Activated naive CD8-positive, alpha-beta T cell treated with anti-CD3 and anti-CD28 coated beads, Interleukin-2, amount 50 U/mL, for 24 hours (primary cell): ENCODE measurements at regions not wholly inside any gene's neighbourhood (a gene's known extent, or its start where the extent isn't known, plus 50 kb on each side); places are given as distances from the start of the nearest gene placed in this dataset.
A peak's percentile ranks its signal among the peaks of the same experiment; 100 is the strongest.
"Not testable (repeated sequence)": the region's sequence is repeated elsewhere in the genome, so short reads cannot be mapped to it uniquely, and the experiment has no call there.

Source experiments
- ATAC-seq: fragments of 150-1000 bp; cut with Tn5 transposase; one replicate; pipeline ENCODE4 v1.10.0; 2021
- DNase-seq: peaks from one replicate; pipeline ENCODE4 v3.0.0; 2021
- H3K27ac Mint-ChIP-seq: one replicate; pipeline ENCODE4 v1.8.0; 2021; ENCODE audit warnings: mild to moderate bottlenecking, mixed read lengths
- H3K27me3 Mint-ChIP-seq: one replicate; pipeline ENCODE4 v1.8.0; 2021; ENCODE audit warnings: mixed read lengths
- H3K36me3 Mint-ChIP-seq: one replicate; pipeline ENCODE4 v1.8.0; 2021; ENCODE audit warnings: low read depth, mixed read lengths
- H3K4me1 Mint-ChIP-seq: one replicate; pipeline ENCODE4 v1.8.0; 2021; ENCODE audit warnings: mixed read lengths
- H3K4me3 Mint-ChIP-seq: one replicate; pipeline ENCODE4 v1.8.0; 2021; ENCODE audit warnings: mild to moderate bottlenecking, moderate library complexity, mixed read lengths
- H3K9me3 Mint-ChIP-seq: one replicate; pipeline ENCODE4 v1.8.0; 2021; ENCODE audit warnings: mixed read lengths

DNA sequence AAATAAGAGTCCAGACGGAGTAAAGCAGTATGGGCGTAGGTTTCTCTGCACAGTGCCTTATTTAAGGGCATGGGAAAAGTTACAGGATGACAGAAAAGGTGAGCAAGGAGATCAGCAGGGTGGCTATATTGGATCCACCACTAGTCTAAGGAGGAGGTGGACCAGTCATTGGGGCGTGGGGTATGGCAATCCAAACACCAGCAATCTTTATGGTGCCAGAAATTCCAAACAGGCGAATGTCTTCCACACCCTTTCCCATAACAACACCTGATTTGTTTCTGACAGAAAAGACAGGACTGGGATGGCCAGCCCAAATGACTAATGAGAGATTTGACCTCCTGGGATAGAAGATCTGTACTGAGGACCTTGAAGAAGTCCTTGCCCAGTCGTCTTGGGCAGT, 181.8 kb upstream of the MBL2 start:
- Mint-ChIP-seq H3K27ac (no peak overlapping the region), H3K36me3 (no peaks in the 10 kb centered on the region), H3K4me3 (no peak overlapping the region), H3K9me3 (no peaks in the 10 kb centered on the region), H3K27me3 (no peaks in the 10 kb centered on the region), H3K4me1 (no peaks in the 10 kb centered on the region)
- DNase-seq: no peak
- no peak for ATAC-seq

DNA sequence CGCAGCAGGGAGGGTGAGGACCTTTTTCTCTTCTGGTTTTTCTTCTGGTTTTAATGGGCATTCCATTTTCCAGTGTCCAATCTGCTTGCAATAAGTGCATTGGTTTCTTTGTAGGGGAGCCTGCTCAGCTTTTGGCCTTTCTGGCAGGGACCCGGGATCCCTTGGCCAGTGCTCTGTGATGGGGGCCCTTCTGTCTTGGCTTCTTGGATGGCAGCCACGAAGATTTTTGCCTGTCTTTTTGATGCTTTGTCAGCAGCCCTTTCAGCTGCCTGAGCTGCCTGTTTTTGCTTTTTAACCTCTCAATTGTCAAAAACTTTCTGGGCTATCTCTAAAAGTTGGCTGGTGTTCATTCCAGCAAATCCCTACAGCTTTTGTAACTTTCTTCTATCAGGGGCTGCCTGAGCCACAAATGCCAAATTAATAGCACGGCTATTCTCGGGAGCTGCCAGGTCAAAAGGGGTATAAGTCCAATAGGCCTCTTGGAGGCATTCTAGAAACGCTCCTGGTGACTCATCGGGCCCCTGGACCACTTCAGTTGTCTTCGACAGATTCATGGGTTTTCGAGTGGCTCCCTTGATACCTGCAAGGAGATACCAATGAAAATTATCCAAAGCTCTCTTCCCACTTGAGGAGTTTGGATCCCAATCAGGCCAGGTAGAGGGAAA, 179.9 kb upstream of the MBL2 start:
- Mint-ChIP-seq H3K27me3 (no peaks in the 10 kb centered on the region), H3K27ac (no peak overlapping the region), H3K9me3 (no peaks in the 10 kb centered on the region), H3K4me3 (no peak overlapping the region), H3K4me1 (no peaks in the 10 kb centered on the region), H3K36me3 (no peaks in the 10 kb centered on the region)
- DNase-seq (no peak), ATAC-seq (no peak)

DNA sequence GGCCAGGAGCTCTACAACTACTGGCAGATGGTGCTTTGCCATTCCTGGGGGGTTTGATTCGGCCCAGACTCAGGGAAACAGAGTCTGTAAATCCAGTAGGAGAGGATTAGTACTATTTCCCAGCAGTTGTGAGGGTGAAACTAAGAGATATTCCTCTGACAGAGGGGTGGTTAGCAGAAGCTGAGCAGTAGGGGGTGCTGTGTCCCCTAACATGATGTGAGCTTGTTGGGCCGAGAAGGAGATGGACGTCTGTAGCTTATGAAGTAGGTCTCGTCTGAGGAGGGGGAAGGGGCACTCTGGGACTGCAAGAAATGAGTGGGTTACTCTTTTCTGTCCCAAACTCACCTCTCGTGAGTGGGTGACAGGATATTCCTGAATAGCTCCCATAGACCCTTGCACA, 179.2 kb upstream of the MBL2 start:
- Mint-ChIP-seq H3K4me1 (no peaks in the 10 kb centered on the region), H3K9me3 (no peaks in the 10 kb centered on the region), H3K36me3 (no peaks in the 10 kb centered on the region), H3K27me3 (no peaks in the 10 kb centered on the region), H3K4me3 (no peak overlapping the region), H3K27ac (no peak overlapping the region)
- DNase-seq (peak; percentile 6), ATAC-seq (no peak)

DNA sequence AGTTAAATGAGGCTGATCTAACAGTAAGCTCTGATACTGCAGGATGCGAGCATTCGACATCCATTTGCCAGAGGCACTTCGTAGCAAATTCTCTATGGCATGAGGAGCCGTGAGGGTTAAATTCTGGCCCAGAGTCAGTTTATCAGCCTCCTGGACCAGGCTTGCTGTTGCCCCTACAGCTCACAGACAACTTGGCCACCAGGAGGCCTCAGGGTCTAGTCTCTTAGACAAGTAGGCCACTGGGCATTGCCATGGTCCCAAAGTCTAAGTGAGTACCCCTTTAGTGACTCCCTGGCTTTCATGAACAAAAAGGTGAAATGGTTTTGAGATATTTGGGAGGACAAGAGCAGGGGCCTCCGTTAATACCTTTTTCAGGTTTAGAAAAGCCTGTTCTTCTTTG, 178.0 kb upstream of the MBL2 start:
- DNase-seq (no peak), ATAC-seq (no peak)
- no peak overlapping the region for H3K4me3 Mint-ChIP-seq
- H3K4me1 Mint-ChIP-seq: no peaks in the 10 kb centered on the region
- no peaks in the 10 kb centered on the region for H3K36me3 Mint-ChIP-seq
- H3K27ac Mint-ChIP-seq: no peak overlapping the region
- peaks cover 4% of the 10 kb centered on the region for H3K9me3 Mint-ChIP-seq
- H3K27me3 Mint-ChIP-seq: no peaks in the 10 kb centered on the region

DNA sequence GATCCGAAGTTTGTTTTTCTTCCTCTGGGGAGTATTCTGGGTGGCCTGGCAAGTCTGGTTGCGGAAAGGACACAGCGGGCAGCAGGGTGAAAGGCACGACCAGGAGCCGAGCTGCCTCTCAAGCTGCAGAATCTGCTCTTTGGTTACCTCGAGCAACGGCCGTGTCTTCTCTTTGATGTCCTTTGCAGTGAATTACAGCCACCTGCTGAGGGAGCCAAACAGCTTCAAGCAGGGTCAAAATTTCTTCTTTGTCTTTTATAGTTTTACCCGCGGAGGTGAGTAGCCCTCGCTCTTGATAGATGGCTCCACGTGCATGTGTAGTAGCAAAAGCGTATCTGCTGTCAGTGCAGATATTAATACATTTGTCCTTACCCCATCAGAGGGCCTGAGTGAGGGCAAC, 177.3 kb upstream of the MBL2 start:
- H3K27ac Mint-ChIP-seq: no peak overlapping the region
- DNase-seq (no peak), ATAC-seq (no peak)
- H3K4me3 Mint-ChIP-seq: no peak overlapping the region
- H3K27me3 Mint-ChIP-seq: no peaks in the 10 kb centered on the region
- H3K4me1 Mint-ChIP-seq: no peaks in the 10 kb centered on the region
- no peaks in the 10 kb centered on the region for H3K36me3 Mint-ChIP-seq
- peaks cover 4% of the 10 kb centered on the region for H3K9me3 Mint-ChIP-seq

DNA sequence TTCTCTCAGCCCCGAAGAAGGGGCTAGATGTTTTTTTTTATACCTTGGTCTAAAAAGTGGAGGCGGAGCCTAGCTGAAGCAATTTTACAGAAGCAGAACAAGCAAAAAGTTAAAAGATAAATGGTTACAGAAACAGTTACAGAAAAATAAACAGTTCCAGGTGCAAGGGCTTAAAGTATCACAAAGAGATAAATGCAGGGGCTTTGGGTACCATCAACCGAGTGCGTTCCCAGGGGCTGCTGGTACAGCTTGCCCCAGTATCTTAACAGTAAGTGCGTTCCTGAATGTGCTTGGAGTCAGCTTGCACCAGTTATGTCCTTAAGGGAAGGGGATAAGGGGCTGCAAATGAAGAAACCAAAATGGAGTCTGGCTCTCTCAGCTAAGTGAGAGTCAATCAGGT, 173.9 kb upstream of the MBL2 start:
- Mint-ChIP-seq H3K4me1 (no peaks in the 10 kb centered on the region), H3K27ac (no peak overlapping the region), H3K4me3 (no peak overlapping the region), H3K9me3 (peaks cover 4% of the 10 kb centered on the region), H3K36me3 (no peaks in the 10 kb centered on the region), H3K27me3 (no peaks in the 10 kb centered on the region)
- no peak for DNase-seq
- no peak for ATAC-seq

DNA sequence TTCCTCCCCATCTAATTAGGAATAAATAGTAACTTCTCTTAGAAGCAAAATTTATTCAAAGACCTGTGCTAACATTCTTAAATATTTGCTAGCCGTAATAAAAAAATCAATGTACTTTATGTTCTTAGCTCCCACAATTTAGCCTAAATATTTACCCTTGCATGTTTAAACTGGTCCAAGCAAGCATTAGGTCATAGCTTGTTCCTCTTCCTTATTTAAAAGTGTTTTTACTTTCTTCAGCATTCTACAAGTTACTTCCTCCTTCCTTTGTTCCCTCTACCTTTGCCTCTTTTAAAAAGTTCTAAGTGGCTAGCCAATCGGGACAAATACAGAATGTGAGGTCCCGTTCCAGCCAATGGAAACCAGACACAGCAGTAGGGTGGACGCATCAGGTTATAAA, 172.9 kb upstream of the MBL2 start:
- not testable (repeated sequence) for H3K4me1 Mint-ChIP-seq, H3K9me3 Mint-ChIP-seq, DNase-seq, H3K36me3 Mint-ChIP-seq, H3K27ac Mint-ChIP-seq, H3K4me3 Mint-ChIP-seq, ATAC-seq, H3K27me3 Mint-ChIP-seq

DNA sequence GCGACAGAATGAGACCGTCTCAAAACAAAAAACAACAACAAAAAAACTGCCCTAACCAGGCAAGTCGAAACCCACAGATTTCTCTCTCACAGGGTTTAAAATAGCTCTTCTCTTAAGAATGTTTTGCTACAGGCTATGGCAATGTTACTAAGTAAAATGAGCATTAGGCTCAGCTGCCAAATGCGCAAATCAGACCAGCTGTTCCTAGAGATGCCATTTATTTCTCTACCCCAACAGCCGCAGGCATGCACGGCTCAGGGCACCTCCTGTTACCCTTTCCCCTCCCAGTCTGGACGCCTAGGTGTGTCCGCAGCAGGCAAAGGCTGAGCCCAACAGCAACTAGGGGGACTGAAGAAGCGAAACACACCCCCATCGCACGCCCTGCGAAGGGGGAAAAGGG, 168.3 kb upstream of the MBL2 start:
- no peaks in the 10 kb centered on the region for H3K9me3 Mint-ChIP-seq
- DNase-seq: no peak

DNA sequence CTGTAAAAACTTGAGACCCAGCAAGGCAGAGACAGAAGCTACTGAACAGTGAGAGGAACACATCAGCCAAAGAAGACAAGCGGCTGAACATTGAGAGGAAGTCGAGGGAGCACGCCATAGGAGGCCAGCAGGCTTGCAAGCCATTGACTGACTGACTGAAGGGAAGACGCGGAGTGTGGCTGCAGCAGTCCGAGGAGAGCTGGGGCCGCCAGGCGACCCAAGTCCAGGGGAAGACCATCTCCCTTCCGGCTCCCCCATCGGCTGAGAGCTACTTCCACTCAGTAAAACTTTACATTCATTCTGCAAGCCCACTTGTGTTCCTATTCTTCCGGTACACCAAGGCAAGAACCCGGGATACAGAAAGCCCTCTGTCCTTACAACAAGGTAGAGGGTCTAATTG, 167.3 kb upstream of the MBL2 start:
- H3K27me3 Mint-ChIP-seq: no peaks in the 10 kb centered on the region
- H3K4me1 Mint-ChIP-seq: no peaks in the 10 kb centered on the region
- no peak overlapping the region for H3K4me3 Mint-ChIP-seq
- no peak overlapping the region for H3K27ac Mint-ChIP-seq
- DNase-seq: no peak
- no peaks in the 10 kb centered on the region for H3K9me3 Mint-ChIP-seq
- ATAC-seq: no peak
- H3K36me3 Mint-ChIP-seq: no peaks in the 10 kb centered on the region

More for the DNA sequence above, 168.3 kb upstream of the MBL2 start:
- Mint-ChIP-seq H3K27ac (no peak overlapping the region), H3K27me3 (no peaks in the 10 kb centered on the region), H3K4me3 (no peak overlapping the region), H3K4me1 (no peaks in the 10 kb centered on the region), H3K36me3 (no peaks in the 10 kb centered on the region)
- ATAC-seq: no peak

DNA sequence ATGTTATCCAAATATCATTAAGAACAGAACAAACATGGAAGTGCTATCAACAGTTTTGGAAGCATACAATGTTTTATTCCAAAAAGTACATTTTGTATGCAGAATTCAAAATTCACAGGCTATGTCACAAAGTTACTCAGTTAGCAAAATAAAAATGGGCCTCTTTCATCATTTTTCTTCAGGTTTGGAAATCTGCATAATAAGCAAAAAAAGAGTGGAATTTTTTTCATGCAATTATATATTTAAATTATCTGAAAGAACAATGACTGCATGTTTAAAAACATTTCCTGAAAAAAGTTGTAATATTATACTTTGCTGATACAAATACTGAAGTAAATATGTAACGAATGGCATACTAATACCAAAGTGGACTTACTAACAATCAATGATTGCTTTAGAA, 161.2 kb upstream of the MBL2 start:
- no peaks in the 10 kb centered on the region for H3K27me3 Mint-ChIP-seq
- H3K9me3 Mint-ChIP-seq: no peaks in the 10 kb centered on the region
- no peak overlapping the region for H3K27ac Mint-ChIP-seq
- H3K36me3 Mint-ChIP-seq: no peaks in the 10 kb centered on the region
- no peak for ATAC-seq
- DNase-seq: no peak
- no peak overlapping the region for H3K4me3 Mint-ChIP-seq
- no peaks in the 10 kb centered on the region for H3K4me1 Mint-ChIP-seq

DNA sequence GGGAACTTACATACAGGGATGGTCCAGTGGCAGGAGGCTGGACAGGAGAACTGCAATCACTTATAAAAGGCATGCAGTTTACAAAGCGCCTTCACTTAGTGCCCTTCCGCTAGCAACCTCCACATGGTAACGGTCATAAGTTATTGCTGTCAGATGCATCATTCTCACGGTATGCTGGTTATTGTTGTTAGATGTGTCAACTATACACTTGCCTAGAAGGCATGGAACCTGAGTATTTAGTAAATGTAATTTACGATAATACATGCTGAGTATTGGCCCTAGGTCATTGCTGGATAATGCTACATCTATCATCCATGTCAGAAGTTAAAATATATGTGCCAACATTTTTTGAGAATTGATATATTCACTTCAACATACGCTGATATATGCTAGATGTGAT, 155.1 kb upstream of the MBL2 start:
- H3K27me3 Mint-ChIP-seq: no peaks in the 10 kb centered on the region
- H3K9me3 Mint-ChIP-seq: no peaks in the 10 kb centered on the region
- H3K4me1 Mint-ChIP-seq: no peaks in the 10 kb centered on the region
- no peak overlapping the region for H3K4me3 Mint-ChIP-seq
- H3K36me3 Mint-ChIP-seq: no peaks in the 10 kb centered on the region
- H3K27ac Mint-ChIP-seq: no peak overlapping the region
- ATAC-seq: no peak
- DNase-seq: no peak

DNA sequence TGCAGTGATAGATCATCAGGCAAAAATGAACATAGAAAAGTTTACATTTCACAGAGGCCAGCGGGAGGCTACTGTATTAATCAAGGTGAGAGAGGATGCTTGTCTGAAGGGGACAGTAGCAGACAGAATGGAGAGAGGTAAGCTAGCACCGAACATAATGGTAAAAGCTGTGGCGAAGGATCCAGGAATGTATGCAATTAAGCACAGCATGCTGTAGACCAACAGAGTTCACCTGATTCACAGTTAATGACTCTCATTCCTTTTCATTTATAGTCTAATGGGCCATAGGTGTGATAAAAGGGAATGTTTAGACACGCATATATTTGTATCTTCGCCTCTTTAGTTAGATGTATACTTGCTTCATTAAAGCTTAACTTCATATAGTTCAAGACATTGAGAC, 150.9 kb upstream of the MBL2 start:
- no peak for DNase-seq
- H3K4me1 Mint-ChIP-seq: no peaks in the 10 kb centered on the region
- H3K4me3 Mint-ChIP-seq: no peak overlapping the region
- H3K9me3 Mint-ChIP-seq: no peaks in the 10 kb centered on the region
- no peak overlapping the region for H3K27ac Mint-ChIP-seq
- ATAC-seq: no peak
- no peaks in the 10 kb centered on the region for H3K27me3 Mint-ChIP-seq
- H3K36me3 Mint-ChIP-seq: no peaks in the 10 kb centered on the region

DNA sequence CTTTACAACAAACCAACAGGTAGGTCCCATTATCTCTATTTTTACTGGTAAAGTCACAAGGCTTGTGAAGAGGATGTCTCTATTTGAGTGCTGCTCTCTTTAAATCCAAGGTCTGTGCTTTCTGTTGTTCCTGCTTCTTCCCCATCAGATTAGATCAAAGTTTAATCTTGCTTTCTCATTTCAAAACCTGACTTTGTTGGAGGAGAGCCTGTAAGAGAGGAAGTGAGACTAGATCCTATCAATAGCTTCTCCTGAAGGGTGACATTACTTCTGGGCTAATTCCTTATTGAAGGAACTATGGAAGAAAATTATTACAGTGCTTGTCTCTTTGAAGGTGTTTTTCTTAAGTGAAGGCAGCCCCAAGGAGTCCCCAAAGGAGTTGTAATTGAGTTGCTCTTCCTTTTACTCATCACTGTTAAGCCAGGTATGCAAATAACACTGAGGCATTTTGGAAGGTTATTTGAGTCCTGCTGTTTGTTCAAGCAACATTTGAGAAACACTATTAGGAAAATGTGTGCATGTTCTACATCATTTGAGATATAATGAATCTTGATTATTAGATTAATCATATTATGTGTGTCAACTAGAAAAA, 146.2 kb upstream of the MBL2 start:
- H3K4me3 Mint-ChIP-seq: no peak overlapping the region
- H3K27ac Mint-ChIP-seq: no peak overlapping the region
- H3K36me3 Mint-ChIP-seq: no peaks in the 10 kb centered on the region
- H3K27me3 Mint-ChIP-seq: no peaks in the 10 kb centered on the region
- H3K4me1 Mint-ChIP-seq: no peaks in the 10 kb centered on the region
- DNase-seq (no peak), ATAC-seq (no peak)
- H3K9me3 Mint-ChIP-seq: no peaks in the 10 kb centered on the region

DNA sequence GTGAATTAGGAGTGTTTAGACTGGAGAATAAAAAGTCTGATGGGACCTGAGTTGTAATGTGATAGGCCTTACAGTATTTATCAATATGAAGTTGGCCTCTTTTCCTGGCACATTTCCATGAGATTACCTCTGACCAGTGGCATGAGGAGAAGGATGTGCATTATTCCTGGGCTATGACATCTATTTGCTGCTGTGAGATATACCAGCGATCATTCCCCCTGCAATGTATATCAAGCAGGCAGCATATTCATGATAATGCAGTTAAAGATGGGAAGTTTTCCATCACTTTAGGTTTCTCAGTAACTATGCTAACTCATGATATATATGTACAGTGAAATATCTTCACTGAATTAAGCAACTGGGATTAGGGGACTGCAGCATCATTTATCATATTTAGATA, 142.8 kb upstream of the MBL2 start:
- Mint-ChIP-seq H3K36me3 (no peaks in the 10 kb centered on the region), H3K4me3 (no peak overlapping the region), H3K27ac (no peak overlapping the region), H3K4me1 (no peaks in the 10 kb centered on the region), H3K27me3 (no peaks in the 10 kb centered on the region), H3K9me3 (no peaks in the 10 kb centered on the region)
- ATAC-seq (no peak), DNase-seq (no peak)

DNA sequence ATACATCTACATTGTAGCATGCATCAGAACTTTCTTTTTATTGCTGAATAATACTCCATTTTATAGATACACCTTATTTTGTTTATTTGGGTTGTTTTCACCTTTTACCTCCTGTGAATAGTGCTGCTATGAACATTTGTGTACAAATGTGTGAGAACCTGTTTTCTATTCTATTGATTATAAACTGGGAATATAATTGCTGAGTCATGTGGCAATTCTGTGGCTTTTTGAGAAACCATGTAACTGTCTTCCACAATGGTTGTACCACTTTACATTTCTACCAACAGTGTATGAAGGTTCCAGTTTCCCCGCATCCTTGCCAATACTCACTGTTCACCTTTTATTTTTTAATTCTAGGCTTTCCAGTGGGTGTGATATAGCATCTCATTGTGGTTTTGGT, 138.6 kb upstream of the MBL2 start:
- no peak for DNase-seq
- no peak for ATAC-seq
- no peaks in the 10 kb centered on the region for H3K27me3 Mint-ChIP-seq
- no peaks in the 10 kb centered on the region for H3K4me1 Mint-ChIP-seq
- H3K27ac Mint-ChIP-seq: no peak overlapping the region
- no peaks in the 10 kb centered on the region for H3K9me3 Mint-ChIP-seq
- no peaks in the 10 kb centered on the region for H3K36me3 Mint-ChIP-seq
- H3K4me3 Mint-ChIP-seq: no peak overlapping the region

DNA sequence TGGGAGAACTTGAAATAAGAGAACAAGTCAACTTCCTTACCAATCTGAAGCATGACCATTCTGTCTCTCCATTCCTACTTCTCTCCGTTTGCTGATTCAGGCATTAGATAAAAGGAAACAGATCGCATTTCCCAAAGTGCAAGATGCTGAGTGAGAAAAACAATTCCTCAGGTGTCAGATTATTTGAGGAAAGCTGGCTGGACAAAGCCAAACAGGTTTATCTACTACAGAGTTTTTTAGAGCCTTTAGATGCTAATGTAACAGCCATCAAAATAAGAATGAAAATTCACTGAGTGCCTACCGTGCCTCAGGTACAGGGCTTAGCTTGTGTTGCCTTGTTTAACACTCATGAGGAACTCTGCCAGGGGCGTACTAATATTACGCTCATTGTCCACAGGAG, 135.9 kb upstream of the MBL2 start:
- H3K36me3 Mint-ChIP-seq: no peaks in the 10 kb centered on the region
- H3K4me1 Mint-ChIP-seq: no peaks in the 10 kb centered on the region
- no peaks in the 10 kb centered on the region for H3K27me3 Mint-ChIP-seq
- ATAC-seq: no peak
- H3K27ac Mint-ChIP-seq: no peak overlapping the region
- no peak overlapping the region for H3K4me3 Mint-ChIP-seq
- H3K9me3 Mint-ChIP-seq: no peaks in the 10 kb centered on the region
- no peak for DNase-seq
